NCI-H460 (cell line): ENCODE measurements at regions not wholly inside any gene's neighbourhood (a gene's known extent, or its start where the extent isn't known, plus 50 kb on each side); places are given as distances from the start of the nearest gene placed in this dataset.

ENCODE experiments used
- DNase-seq: peaks from one replicate; pipeline ENCODE4 v3.0.0-alpha.2; 2016; ENCODE audit warnings: low read depth; ENCODE audit errors: extremely low read depth

- DNase-seq: no peak
These were observed 239.6 kb upstream of the TRAM1L1 start for GRCh38 chr4:117324851-117325491.

GRCh38 chr4:117326091-117326490 lies 240.7 kb upstream of the TRAM1L1 start:
- DNase-seq: no peak

GRCh38 chr4:117327491-117327890 lies 242.1 kb upstream of the TRAM1L1 start:
- no peak for DNase-seq

- no peak for DNase-seq
These were observed 243.0 kb upstream of the TRAM1L1 start for GRCh38 chr4:117328333-117328732.

GRCh38 chr4:117331817-117332216 lies 246.4 kb upstream of the TRAM1L1 start:
- DNase-seq: no peak

- no peak for DNase-seq
These were observed 249.2 kb upstream of the TRAM1L1 start for GRCh38 chr4:117334451-117335188.

- no peak for DNase-seq
These were observed 272.1 kb upstream of the TRAM1L1 start for GRCh38 chr4:117357437-117357836.

GRCh38 chr4:117357866-117358265 lies 272.5 kb upstream of the TRAM1L1 start:
- no peak for DNase-seq

GRCh38 chr4:117370944-117371668 lies 285.7 kb upstream of the TRAM1L1 start:
- DNase-seq: no peak

GRCh38 chr4:117375101-117375500 lies 289.7 kb upstream of the TRAM1L1 start:
- DNase-seq: no peak

GRCh38 chr4:117376692-117377091 lies 291.3 kb upstream of the TRAM1L1 start:
- DNase-seq: no peak

GRCh38 chr4:117378942-117379341 lies 293.6 kb upstream of the TRAM1L1 start:
- DNase-seq: no peak

GRCh38 chr4:117383468-117383867 lies 298.1 kb upstream of the TRAM1L1 start:
- DNase-seq: no peak

GRCh38 chr4:117385526-117385925 lies 300.1 kb upstream of the TRAM1L1 start:
- no peak for DNase-seq

- no peak for DNase-seq
These were observed 301.7 kb upstream of the TRAM1L1 start for GRCh38 chr4:117387072-117387471.

- peak; percentile 24 for DNase-seq
These were observed 314.9 kb upstream of the TRAM1L1 start for GRCh38 chr4:117400039-117400835.

GRCh38 chr4:117412661-117413060 lies 327.3 kb upstream of the TRAM1L1 start:
- no peak for DNase-seq

GRCh38 chr4:117417856-117418255 lies 332.5 kb upstream of the TRAM1L1 start:
- DNase-seq: no peak

GRCh38 chr4:117420948-117421347 lies 335.6 kb upstream of the TRAM1L1 start:
- no peak for DNase-seq

GRCh38 chr4:117421706-117422105 lies 336.3 kb upstream of the TRAM1L1 start:
- DNase-seq: no peak

- DNase-seq: no peak
These were observed 336.9 kb upstream of the TRAM1L1 start for GRCh38 chr4:117422297-117422696.
